H1 (cell line): ENCODE measurements at regions not wholly inside any gene's neighbourhood (a gene's known extent, or its start where the extent isn't known, plus 50 kb on each side); places are given as distances from the start of the nearest gene placed in this dataset.

ENCODE experiments used
- CTCF ChIA-PET: fragments of 300-600 bp; sonication (Branson Sonifier 250); formaldehyde crosslinking; loops from one replicate; lab custom pipeline; 2021; ENCODE audit not compliant: partially characterized antibody; lab: Charles Lee
- POLR2A ChIA-PET: fragments of 300-600 bp; sonication (Branson Sonifier 250); formaldehyde crosslinking; loops from one replicate; lab custom pipeline; 2021; ENCODE audit warnings: inconsistent platforms; ENCODE audit not compliant: partially characterized antibody; lab: Charles Lee
- DNase-seq, 2 experiments: peaks; one replicate each; pipeline versions ENCODE4 v3.0.0 to v3.0.0-alpha.2; 2010 to 2022; ENCODE audit warnings: low spot score in 2 of 2, low read depth in 1 of 2, mixed read lengths in 1 of 2
- FAIRE-seq: peaks from 2 replicates; lab custom pipeline; 2011; peaks lifted over from hg19 to GRCh38; lab: Jason Lieb, UNC
- H2AFZ ChIP-seq: 2 replicates; pipeline ENCODE4 v1.8.1; 2012; ENCODE audit warnings: low read length, inconsistent platforms
- H2AK5ac ChIP-seq: 2 replicates; pipeline ENCODE4 v1.6.1; 2013; ENCODE audit warnings: low read depth, low read length
- H2BK120ac ChIP-seq: replicated peaks from 2 replicates; pipeline ENCODE3; 2013; ENCODE audit warnings: low read depth, low read length, inconsistent platforms
- H2BK12ac ChIP-seq: 2 replicates; pipeline ENCODE4 v1.6.1; 2013; ENCODE audit warnings: low read depth, low read length
- H2BK15ac ChIP-seq: 2 replicates; pipeline ENCODE4 v1.6.1; 2013; ENCODE audit warnings: low read length
- H2BK20ac ChIP-seq: 2 replicates; pipeline ENCODE4 v1.6.1; 2013; ENCODE audit warnings: low read length
- H2BK5ac ChIP-seq: 2 replicates; pipeline ENCODE4 v1.6.1; 2013; ENCODE audit warnings: low read depth, low read length
- H3K14ac ChIP-seq: 2 replicates; pipeline ENCODE4 v1.6.1; 2013; ENCODE audit warnings: inconsistent platforms; ENCODE audit not compliant: insufficient read length
- H3K18ac ChIP-seq: 2 replicates; pipeline ENCODE4 v1.6.1; 2013; ENCODE audit warnings: low read length; ENCODE audit errors: extremely low read depth
- H3K23ac ChIP-seq: 2 replicates; pipeline ENCODE4 v1.6.1; 2013; ENCODE audit warnings: inconsistent platforms; ENCODE audit not compliant: insufficient read length
- H3K23me2 ChIP-seq: 2 replicates; pipeline ENCODE4 v1.6.1; 2013; ENCODE audit warnings: low read depth, low read length
- H3K27ac ChIP-seq: 2 replicates; pipeline ENCODE4 v1.6.1; 2011; ENCODE audit warnings: low read depth, low read length, inconsistent platforms
- H3K27me3 ChIP-seq, 4 experiments: replicated peaks in 1 of 4; 1 replicate in 1 of 4; 2 replicates in 3 of 4; pipeline versions ENCODE4 v1.6.1 to v1.8.1; 2011 to 2013; ENCODE audit warnings: low read length in 3 of 4, mild to moderate bottlenecking in 3 of 4, inconsistent platforms in 2 of 4, mixed read lengths in 2 of 4, moderate library complexity in 1 of 4; ENCODE audit not compliant: control insufficient read depth in 3 of 4, insufficient read depth in 3 of 4; ENCODE audit errors: extremely low read depth in 1 of 4
- H3K36me3 ChIP-seq, 4 experiments: 2 replicates each; pipeline versions ENCODE4 v1.6.1 to v1.8.1; 2011 to 2013; ENCODE audit warnings: mild to moderate bottlenecking in 4 of 4, low read length in 3 of 4, moderate library complexity in 2 of 4, control low read depth in 1 of 4, inconsistent platforms in 1 of 4; ENCODE audit not compliant: insufficient read depth in 4 of 4, control insufficient read depth in 2 of 4
- H3K4ac ChIP-seq: replicated peaks from 2 replicates; pipeline ENCODE3; 2013; ENCODE audit warnings: low read length, low read depth, mixed read lengths, inconsistent platforms; ENCODE audit not compliant: insufficient read length
- H3K4me1 ChIP-seq, 4 experiments: replicated peaks in 1 of 4; 1 replicate in 1 of 4; 2 replicates in 3 of 4; pipeline versions ENCODE4 v1.6.1 to v1.8.1; 2011 to 2013; ENCODE audit warnings: low read length in 3 of 4, inconsistent platforms in 2 of 4, mixed read lengths in 1 of 4; ENCODE audit not compliant: insufficient read depth in 4 of 4, control insufficient read depth in 3 of 4
- H3K4me2 ChIP-seq, 2 experiments: 2 replicates each; pipeline versions ENCODE4 v1.6.1 to v1.8.1; 2011 to 2013; ENCODE audit warnings: low read depth in 2 of 2, low read length in 2 of 2, control low read depth in 1 of 2, inconsistent platforms in 1 of 2, mild to moderate bottlenecking in 1 of 2; ENCODE audit not compliant: insufficient read depth in 1 of 2
- H3K4me3 ChIP-seq, 4 experiments: fragments of 200-600, 300-600 bp in 1 of 4; sonication (generic), shearing (Covaris generic), sonication (Bioruptor Twin) in 1 of 4; 2 replicates each; pipeline versions ENCODE4 v1.5.1 to v1.8.1; 2011 to 2016; ENCODE audit warnings: low read length in 4 of 4, low read depth in 3 of 4, control low read depth in 2 of 4, inconsistent platforms in 2 of 4, mild to moderate bottlenecking in 2 of 4, mixed read lengths in 1 of 4, moderate library complexity in 1 of 4; ENCODE audit not compliant: insufficient read depth in 2 of 4; ENCODE audit errors: extremely low read depth in 1 of 4
- H3K56ac ChIP-seq: replicated peaks from 2 replicates; pipeline ENCODE3; 2013; ENCODE audit warnings: low read depth, mild to moderate bottlenecking, mixed read lengths, low read length, inconsistent platforms; ENCODE audit not compliant: insufficient read length
- H3K79me1 ChIP-seq: 2 replicates; pipeline ENCODE4 v1.6.1; 2013; ENCODE audit warnings: low read depth, low read length, control low read depth
- H3K79me2 ChIP-seq, 2 experiments: 2 replicates each; pipeline versions ENCODE4 v1.6.1 to v1.8.1; 2012 to 2013; ENCODE audit warnings: low read length in 2 of 2, mild to moderate bottlenecking in 2 of 2, inconsistent platforms in 1 of 2; ENCODE audit not compliant: insufficient read depth in 2 of 2, control insufficient read depth in 1 of 2
- H3K9ac ChIP-seq, 4 experiments: replicated peaks in 1 of 4; 1 replicate in 1 of 4; 2 replicates in 3 of 4; pipeline versions ENCODE4 v1.6.1 to v1.8.1; 2011 to 2013; ENCODE audit warnings: low read depth in 3 of 4, low read length in 3 of 4, control low read depth in 2 of 4, mild to moderate bottlenecking in 2 of 4, moderate library complexity in 2 of 4, inconsistent platforms in 1 of 4; ENCODE audit errors: extremely low read depth in 1 of 4
- H3K9me3 ChIP-seq, 2 experiments: 2 replicates each; pipeline versions ENCODE4 v1.6.1 to v1.8.1; 2012 to 2013; ENCODE audit warnings: mild to moderate bottlenecking in 2 of 2, moderate library complexity in 2 of 2, control low read depth in 1 of 2, inconsistent platforms in 1 of 2, low read depth in 1 of 2, low read length in 1 of 2, mixed read lengths in 1 of 2; ENCODE audit not compliant: insufficient read depth in 2 of 2
- H4K20me1 ChIP-seq, 2 experiments: replicated peaks in 1 of 2; 2 replicates each; pipeline versions ENCODE3 to v1.8.1; 2011 to 2013; ENCODE audit warnings: inconsistent platforms in 2 of 2, low read length in 2 of 2, mild to moderate bottlenecking in 1 of 2; ENCODE audit not compliant: insufficient read depth in 2 of 2, control insufficient read depth in 1 of 2
- H4K5ac ChIP-seq: 2 replicates; pipeline ENCODE4 v1.6.1; 2013; ENCODE audit warnings: low read length, low read depth, mixed read lengths, inconsistent platforms; ENCODE audit not compliant: insufficient read length
- H4K8ac ChIP-seq: 2 replicates; pipeline ENCODE4 v1.8.0; 2013; ENCODE audit warnings: mild to moderate bottlenecking, moderate library complexity, low read length, inconsistent platforms; ENCODE audit not compliant: insufficient read depth; ENCODE audit errors: extremely low read depth
- H4K91ac ChIP-seq: replicated peaks from 2 replicates; pipeline ENCODE3; 2013; ENCODE audit warnings: low read length, mixed read lengths, inconsistent platforms; ENCODE audit not compliant: insufficient read length
- BACH1 ChIP-seq: IDR thresholded peaks from 2 replicates; pipeline ENCODE4 v1.6.1; 2012; ENCODE audit warnings: low read length, improper control_type of control experiment
- CBX8 ChIP-seq: fragments of 300-800, 300-1000 bp; sonication (generic); IDR thresholded peaks from 2 replicates; pipeline ENCODE4 v1.7.1; 2016; ENCODE audit warnings: low read depth, low read length, borderline replicate concordance
- EGR1 ChIP-seq: IDR thresholded peaks from 2 replicates; pipeline ENCODE4 v1.6.1; 2011; ENCODE audit warnings: low read depth, low read length, borderline replicate concordance
- TAF1 ChIP-seq: IDR thresholded peaks from 2 replicates; pipeline ENCODE4 v1.6.1; 2011; ENCODE audit warnings: mild to moderate bottlenecking, low read depth, low read length
- TEAD4 ChIP-seq: IDR thresholded peaks from 2 replicates; pipeline ENCODE4 v1.6.1; 2012; ENCODE audit warnings: low read depth, low read length, inconsistent platforms, mixed read lengths
- TF ChIP-seq, protein P1 (sequence below): IDR thresholded peaks from 2 replicates; pipeline ENCODE4 v1.6.1; 2011; ENCODE audit warnings: low read length, improper control_type of control experiment
- TF ChIP-seq, protein P2 (sequence below), 3 experiments: IDR thresholded peaks; 1 replicate in 2 of 3; 2 replicates in 1 of 3; pipeline versions ENCODE4 v1.5.1 to v1.6.1; 2011; ENCODE audit warnings: low read length in 3 of 3, mild to moderate bottlenecking in 3 of 3, inconsistent platforms in 2 of 3, low read depth in 1 of 3, moderate library complexity in 1 of 3; ENCODE audit not compliant: insufficient read depth in 1 of 3; ENCODE audit errors: control extremely low read depth in 1 of 3

DNA sequence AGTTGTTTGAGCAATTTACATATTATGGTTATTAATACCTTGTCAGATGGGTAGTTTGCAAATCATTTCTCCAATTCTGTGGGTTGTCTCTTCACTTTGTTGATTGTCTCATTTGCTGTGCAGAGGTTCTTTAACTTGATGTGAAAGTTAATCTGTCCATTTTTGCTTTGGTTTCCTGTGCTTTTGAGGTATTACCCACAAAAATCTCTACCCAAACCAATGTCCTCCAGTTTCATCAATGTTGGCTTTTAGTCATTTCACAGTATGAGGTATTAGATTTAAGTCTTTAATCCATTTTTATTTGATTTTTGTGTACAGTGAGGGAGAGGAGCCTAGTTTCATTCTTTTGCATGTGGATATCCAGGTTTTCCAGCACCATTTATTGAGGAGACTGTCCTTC is 82.4 kb downstream of the MRPS30 start:
- Histone ChIP-seq H3K9ac (no peak overlapping the region), H3K4me2 (no peak overlapping the region), H3K36me3 (no peaks in the 10 kb centered on the region), H3K9me3 (no peaks in the 10 kb centered on the region)
- TF ChIP-seq TEAD4, result no peak
- TF ChIP-seq, protein P1, sequence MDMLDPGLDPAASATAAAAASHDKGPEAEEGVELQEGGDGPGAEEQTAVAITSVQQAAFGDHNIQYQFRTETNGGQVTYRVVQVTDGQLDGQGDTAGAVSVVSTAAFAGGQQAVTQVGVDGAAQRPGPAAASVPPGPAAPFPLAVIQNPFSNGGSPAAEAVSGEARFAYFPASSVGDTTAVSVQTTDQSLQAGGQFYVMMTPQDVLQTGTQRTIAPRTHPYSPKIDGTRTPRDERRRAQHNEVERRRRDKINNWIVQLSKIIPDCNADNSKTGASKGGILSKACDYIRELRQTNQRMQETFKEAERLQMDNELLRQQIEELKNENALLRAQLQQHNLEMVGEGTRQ, result no peak
- TF ChIP-seq BACH1, result no peak
- TF ChIP-seq CBX8, result no peak
- TF ChIP-seq, protein P2, sequence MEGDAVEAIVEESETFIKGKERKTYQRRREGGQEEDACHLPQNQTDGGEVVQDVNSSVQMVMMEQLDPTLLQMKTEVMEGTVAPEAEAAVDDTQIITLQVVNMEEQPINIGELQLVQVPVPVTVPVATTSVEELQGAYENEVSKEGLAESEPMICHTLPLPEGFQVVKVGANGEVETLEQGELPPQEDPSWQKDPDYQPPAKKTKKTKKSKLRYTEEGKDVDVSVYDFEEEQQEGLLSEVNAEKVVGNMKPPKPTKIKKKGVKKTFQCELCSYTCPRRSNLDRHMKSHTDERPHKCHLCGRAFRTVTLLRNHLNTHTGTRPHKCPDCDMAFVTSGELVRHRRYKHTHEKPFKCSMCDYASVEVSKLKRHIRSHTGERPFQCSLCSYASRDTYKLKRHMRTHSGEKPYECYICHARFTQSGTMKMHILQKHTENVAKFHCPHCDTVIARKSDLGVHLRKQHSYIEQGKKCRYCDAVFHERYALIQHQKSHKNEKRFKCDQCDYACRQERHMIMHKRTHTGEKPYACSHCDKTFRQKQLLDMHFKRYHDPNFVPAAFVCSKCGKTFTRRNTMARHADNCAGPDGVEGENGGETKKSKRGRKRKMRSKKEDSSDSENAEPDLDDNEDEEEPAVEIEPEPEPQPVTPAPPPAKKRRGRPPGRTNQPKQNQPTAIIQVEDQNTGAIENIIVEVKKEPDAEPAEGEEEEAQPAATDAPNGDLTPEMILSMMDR (IDR thresholded peaks at IDR 0.05; ENCODE audit: control extremely low read depth in 1 of 3, insufficient read depth in 1 of 3, low read depth in 1 of 3, low read length in 3 of 3), result no peak
- TF ChIP-seq TAF1, result no peak
- TF ChIP-seq EGR1, result no peak
- TF ChIP-seq, all 59 proteins: peak for 0
- no peak overlapping the region for H2AK5ac ChIP-seq
- H3K18ac ChIP-seq, result no peak overlapping the region
- H2BK12ac ChIP-seq, result no peak overlapping the region
- no peak for DNase-seq
- H4K20me1 ChIP-seq, result no peaks in the 10 kb centered on the region
- H2BK5ac ChIP-seq, result no peak overlapping the region
- H3K4ac ChIP-seq, result no peak overlapping the region
- H3K27ac ChIP-seq, result no peak overlapping the region
- no peak overlapping the region for H4K8ac ChIP-seq
- no peak for FAIRE-seq
- no peak overlapping the region for H4K91ac ChIP-seq
- no peaks in the 10 kb centered on the region for H3K4me1 ChIP-seq
- no peak overlapping the region for H2BK120ac ChIP-seq
- no peak overlapping the region for H2BK15ac ChIP-seq
- no peaks in the 10 kb centered on the region for H3K79me2 ChIP-seq
- H3K23ac ChIP-seq, result no peak overlapping the region
- no peaks in the 10 kb centered on the region for H3K79me1 ChIP-seq
- H3K56ac ChIP-seq, result no peak overlapping the region
- H2BK20ac ChIP-seq, result no peak overlapping the region
- H3K4me3 ChIP-seq, result no peak overlapping the region
- no peak overlapping the region for H3K14ac ChIP-seq
- CTCF ChIA-PET, result no interaction called here
- POLR2A ChIA-PET, result no interaction called here
- no peaks in the 10 kb centered on the region for H3K27me3 ChIP-seq
- H4K5ac ChIP-seq, result no peak overlapping the region
- H2AFZ ChIP-seq, result no peak overlapping the region
- H3K23me2 ChIP-seq, result no peaks in the 10 kb centered on the region; the same call in 1 of the 2 replicates
